Keratinocyte (primary cell): ENCODE measurements at regions not wholly inside any gene's neighbourhood (a gene's known extent, or its start where the extent isn't known, plus 50 kb on each side); places are given as distances from the start of the nearest gene placed in this dataset.

ENCODE experiments used
- DNase-seq: peaks from one replicate; pipeline ENCODE4 v3.0.0-alpha.2; 2011; ENCODE audit warnings: low read depth, missing footprints, low spot score
- FAIRE-seq: peaks from 2 replicates; lab custom pipeline; 2011; peaks lifted over from hg19 to GRCh38; lab: Jason Lieb, UNC
- H2AFZ ChIP-seq: 2 replicates; pipeline ENCODE4 v1.6.0; 2012; ENCODE audit warnings: low read length, control low read depth, inconsistent platforms; ENCODE audit not compliant: control insufficient read depth
- H3K27ac ChIP-seq: 2 replicates; pipeline ENCODE4 v1.5.1; 2011; ENCODE audit warnings: low read length; ENCODE audit not compliant: control insufficient read depth, insufficient read depth
- H3K27me3 ChIP-seq: 3 replicates; pipeline ENCODE4 v1.6.0; 2011; ENCODE audit warnings: low read length; ENCODE audit not compliant: control insufficient read depth, insufficient read depth; ENCODE audit errors: extremely low read depth
- H3K36me3 ChIP-seq, 2 experiments: 2 replicates in 1 of 2; 3 replicates in 1 of 2; pipeline ENCODE4 v1.5.1; 2011; ENCODE audit warnings: low read length in 2 of 2, mild to moderate bottlenecking in 1 of 2; ENCODE audit not compliant: control insufficient read depth in 2 of 2, insufficient read depth in 2 of 2; ENCODE audit errors: extremely low read depth in 1 of 2
- H3K4me1 ChIP-seq: 3 replicates; pipeline ENCODE4 v1.5.1; 2011; ENCODE audit warnings: low read length; ENCODE audit not compliant: control insufficient read depth, insufficient read depth; ENCODE audit errors: extremely low read depth
- H3K4me2 ChIP-seq: 3 replicates; pipeline ENCODE4 v1.6.0; 2011; ENCODE audit warnings: low read depth, low read length; ENCODE audit not compliant: control insufficient read depth, insufficient read depth; ENCODE audit errors: extremely low read depth
- H3K4me3 ChIP-seq, 3 experiments: fragments of 200-600 bp in 1 of 3; sonication (generic) in 1 of 3; 2 replicates in 2 of 3; 3 replicates in 1 of 3; pipeline ENCODE4 v1.5.1; 2011 to 2016; ENCODE audit warnings: low read length in 3 of 3, mild to moderate bottlenecking in 3 of 3, control low read depth in 2 of 3, inconsistent platforms in 1 of 3, low read depth in 1 of 3, mixed read lengths in 1 of 3, mixed run types in 1 of 3, moderate library complexity in 1 of 3; ENCODE audit not compliant: control insufficient read depth in 2 of 3, insufficient read depth in 2 of 3; ENCODE audit errors: extremely low read depth in 1 of 3
- H3K79me2 ChIP-seq: 2 replicates; pipeline ENCODE4 v1.6.0; 2012; ENCODE audit warnings: low read length; ENCODE audit not compliant: control insufficient read depth, insufficient read depth
- H3K9ac ChIP-seq: 3 replicates; pipeline ENCODE4 v1.6.0; 2011; ENCODE audit warnings: low read length; ENCODE audit not compliant: control insufficient read depth, insufficient read depth; ENCODE audit errors: extremely low read depth
- H3K9me1 ChIP-seq: 3 replicates; pipeline ENCODE4 v1.6.0; 2011; ENCODE audit warnings: low read length; ENCODE audit not compliant: control insufficient read depth, insufficient read depth; ENCODE audit errors: extremely low read depth
- H3K9me3 ChIP-seq: 2 replicates; pipeline ENCODE4 v1.5.1; 2012; ENCODE audit warnings: low read depth, low read length; ENCODE audit not compliant: control insufficient read depth
- H4K20me1 ChIP-seq: 3 replicates; pipeline ENCODE4 v1.6.0; 2011; ENCODE audit warnings: low read length; ENCODE audit not compliant: control insufficient read depth, insufficient read depth; ENCODE audit errors: extremely low read depth
- CTCF ChIP-seq, 3 experiments: IDR thresholded peaks in 1 of 3; conservative IDR thresholded peaks in 1 of 3; optimal IDR thresholded peaks in 1 of 3; 2 replicates in 2 of 3; 3 replicates in 1 of 3; pipeline versions ENCODE3 to v1.5.1; 2011; ENCODE audit warnings: low read length in 3 of 3, mild to moderate bottlenecking in 3 of 3, moderate library complexity in 2 of 3, control low read depth in 1 of 3, inconsistent platforms in 1 of 3; ENCODE audit not compliant: insufficient read depth in 2 of 3; ENCODE audit errors: extremely low read depth in 1 of 3
- EZH2 ChIP-seq: IDR thresholded peaks from one replicate; pipeline ENCODE4 v1.6.1; 2012; ENCODE audit warnings: inconsistent platforms, mild to moderate bottlenecking, low read length, moderate library complexity
- dilution Hi-C: fragments of 300-500 bp; cut with MboI; formaldehyde crosslinking; loops from one replicate; pipeline ENCODE4 v1.7.0; 2020; ENCODE audit warnings: low sequenced_read_pairs; ENCODE audit not compliant: extremely low pct_ligation_motif_present

DNA sequence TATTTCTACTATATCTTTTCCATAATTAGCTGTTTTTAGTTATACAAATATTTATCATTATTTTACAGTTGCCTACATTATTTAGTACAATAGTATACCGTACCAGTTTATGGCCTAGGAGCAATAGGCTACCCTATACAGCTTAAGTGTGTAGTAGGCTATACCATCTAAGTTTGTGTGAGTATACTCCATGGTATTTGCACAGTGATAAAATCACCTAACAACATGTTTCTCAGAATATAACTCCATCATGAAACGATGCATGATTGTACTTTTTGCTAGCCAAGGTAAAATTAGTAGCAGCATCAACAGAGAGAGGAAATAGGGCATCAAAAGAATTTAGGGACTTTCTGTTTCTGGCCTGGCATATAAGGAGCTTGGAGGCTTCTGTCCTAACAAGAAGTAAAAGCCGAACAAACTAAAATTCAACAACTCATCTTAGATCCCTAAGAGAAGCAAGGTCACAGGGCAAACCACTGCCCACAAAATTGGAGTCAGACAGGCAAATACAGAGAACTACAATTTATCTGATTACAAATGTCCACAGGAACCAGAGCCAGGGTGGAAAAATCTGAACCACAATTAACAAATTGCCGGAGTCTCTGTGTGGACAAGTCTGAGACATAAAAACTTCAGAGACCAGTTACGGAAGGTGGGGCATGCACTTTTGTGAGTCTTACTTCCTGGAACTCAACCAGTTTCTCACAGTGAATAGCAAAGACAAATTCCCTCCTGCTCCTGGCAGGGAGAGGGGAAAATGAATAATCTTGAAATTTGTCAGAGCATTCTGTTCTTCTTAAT is 671.4 kb downstream of the RFPL4B start:
- Histone ChIP-seq H3K79me2 (no peaks in the 10 kb centered on the region), H3K27ac (peak overlapping the region; percentile 38), H3K9ac (peak overlapping the region; percentile 19), H3K9me3 (no peaks in the 10 kb centered on the region), H3K4me1 (peaks cover 12% of the 10 kb centered on the region), H3K4me3 (peak overlapping the region in 1 of 3 experiments; percentile 36), H3K27me3 (no peaks in the 10 kb centered on the region), H4K20me1 (no peaks in the 10 kb centered on the region), H3K4me2 (peak overlapping the region; percentile 76), H3K9me1 (no peaks in the 10 kb centered on the region), H2AFZ (peak overlapping the region; percentile 77), H3K36me3 (no peaks in the 10 kb centered on the region)
- TF ChIP-seq CTCF (optimal IDR thresholded peaks at IDR 0.05 in 1 of 3, IDR thresholded peaks at IDR 0.05 in 1 of 3, conservative IDR thresholded peaks at IDR 0.05 in 1 of 3; ENCODE audit: extremely low read depth in 1 of 3, insufficient read depth in 2 of 3, low read length in 3 of 3), result no peak
- TF ChIP-seq EZH2, result no peak
- peak; percentile 21 for DNase-seq
- dilution Hi-C loops, result no loop called here
- FAIRE-seq, result peak; percentile 76

DNA sequence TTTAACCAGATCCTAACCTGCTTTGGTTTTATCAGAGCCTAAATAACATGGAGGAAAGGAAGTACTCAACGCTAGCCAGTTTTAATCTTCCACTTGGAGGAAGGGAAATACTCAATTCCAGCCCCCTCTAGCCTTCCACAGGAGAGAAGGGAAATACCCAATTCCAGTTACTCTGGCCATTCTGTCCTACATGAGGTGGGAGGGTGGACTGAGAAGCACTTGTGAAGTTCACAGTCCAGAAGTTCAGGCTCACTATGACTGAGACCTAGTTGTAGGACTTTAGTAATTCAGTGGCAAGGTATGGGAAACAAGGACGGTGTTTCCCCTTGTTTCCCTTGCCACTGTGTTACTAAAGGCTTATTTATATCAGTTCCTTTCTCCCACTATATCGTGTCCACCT is 672.0 kb downstream of the RFPL4B start:
- FAIRE-seq, result no peak
- Histone ChIP-seq H3K9ac (no peak overlapping the region), H2AFZ (peak overlapping the region; percentile 77)

More for the DNA sequence above, 672.0 kb downstream of the RFPL4B start:
- TF ChIP-seq EZH2, result no peak
- TF ChIP-seq CTCF (optimal IDR thresholded peaks at IDR 0.05 in 1 of 3, IDR thresholded peaks at IDR 0.05 in 1 of 3, conservative IDR thresholded peaks at IDR 0.05 in 1 of 3; ENCODE audit: extremely low read depth in 1 of 3, insufficient read depth in 2 of 3, low read length in 3 of 3), result no peak
- Histone ChIP-seq H3K4me2 (peak overlapping the region; percentile 76), H3K4me1 (peaks cover 12% of the 10 kb centered on the region), H3K4me3 (no peak overlapping the region), H3K36me3 (no peaks in the 10 kb centered on the region), H4K20me1 (no peaks in the 10 kb centered on the region), H3K9me1 (no peaks in the 10 kb centered on the region), H3K9me3 (no peaks in the 10 kb centered on the region), H3K79me2 (no peaks in the 10 kb centered on the region), H3K27ac (peak overlapping the region; percentile 11), H3K27me3 (no peaks in the 10 kb centered on the region)
- dilution Hi-C loops, result no loop called here
- DNase-seq, result no peak
